H9 (cell line): ENCODE measurements at regions not wholly inside any gene's neighbourhood (a gene's known extent, or its start where the extent isn't known, plus 50 kb on each side); places are given as distances from the start of the nearest gene placed in this dataset.

Source experiments
- DNase-seq: peaks from one replicate; pipeline ENCODE4 v3.0.0-alpha.2; 2017
- H2AFZ ChIP-seq: one replicate; pipeline ENCODE4 v1.6.1; 2013; ENCODE audit warnings: mild to moderate bottlenecking, low read length, control low read depth, moderate library complexity
- H2AK5ac ChIP-seq: 2 replicates; pipeline ENCODE4 v1.6.1; 2013; ENCODE audit warnings: low read length, control low read depth, mixed read lengths; ENCODE audit not compliant: insufficient read length
- H2BK120ac ChIP-seq: one replicate; pipeline ENCODE4 v1.6.1; 2013; ENCODE audit warnings: low read depth, mild to moderate bottlenecking, low read length, control low read depth, inconsistent platforms; ENCODE audit not compliant: poor library complexity, severe bottlenecking
- H2BK12ac ChIP-seq: 2 replicates; pipeline ENCODE4 v1.6.1; 2013; ENCODE audit warnings: low read length, control low read depth, mixed read lengths, low read depth; ENCODE audit not compliant: insufficient read length
- H2BK15ac ChIP-seq: 2 replicates; pipeline ENCODE4 v1.6.1; 2013; ENCODE audit warnings: low read depth, low read length, control low read depth
- H2BK20ac ChIP-seq: one replicate; pipeline ENCODE4 v1.6.1; 2013; ENCODE audit warnings: low read depth, mild to moderate bottlenecking, low read length, control low read depth, inconsistent platforms; ENCODE audit not compliant: poor library complexity, severe bottlenecking
- H2BK5ac ChIP-seq: 2 replicates; pipeline ENCODE4 v1.6.1; 2013; ENCODE audit warnings: low read length, control low read depth, mixed read lengths; ENCODE audit not compliant: insufficient read length
- H3K14ac ChIP-seq: 2 replicates; pipeline ENCODE4 v1.6.1; 2013; ENCODE audit warnings: low read length, control low read depth; ENCODE audit not compliant: insufficient read depth
- H3K18ac ChIP-seq: 2 replicates; pipeline ENCODE4 v1.6.1; 2013; ENCODE audit warnings: low read depth, mild to moderate bottlenecking, mixed read lengths, low read length, control low read depth; ENCODE audit not compliant: insufficient read length
- H3K23ac ChIP-seq: 2 replicates; pipeline ENCODE4 v1.6.1; 2013; ENCODE audit warnings: low read length, control low read depth, mixed read lengths, low read depth; ENCODE audit not compliant: insufficient read length
- H3K23me2 ChIP-seq: 2 replicates; pipeline ENCODE4 v1.6.1; 2013; ENCODE audit warnings: low read depth, mild to moderate bottlenecking, mixed read lengths, low read length, control low read depth; ENCODE audit not compliant: insufficient read length, poor library complexity, severe bottlenecking
- H3K27ac ChIP-seq: 2 replicates; pipeline ENCODE4 v1.5.1; 2013; ENCODE audit warnings: low read length, control low read depth, mixed read lengths, low read depth; ENCODE audit not compliant: insufficient read length
- H3K27me3 ChIP-seq: 2 replicates; pipeline ENCODE4 v1.6.1; 2013; ENCODE audit warnings: low read length, control low read depth, inconsistent platforms; ENCODE audit not compliant: insufficient read depth
- H3K4ac ChIP-seq: 2 replicates; pipeline ENCODE4 v1.6.1; 2013; ENCODE audit warnings: low read depth, mild to moderate bottlenecking, control low read depth, inconsistent platforms, low read length, moderate library complexity
- H3K4me1 ChIP-seq: 2 replicates; pipeline ENCODE4 v1.6.1; 2013; ENCODE audit warnings: low read length, control low read depth, inconsistent platforms; ENCODE audit not compliant: insufficient read depth
- H3K4me2 ChIP-seq: 2 replicates; pipeline ENCODE4 v1.6.1; 2013; ENCODE audit warnings: low read length, control low read depth, mixed read lengths; ENCODE audit not compliant: insufficient read length, insufficient read depth
- H3K56ac ChIP-seq: 2 replicates; pipeline ENCODE4 v1.6.1; 2013; ENCODE audit warnings: low read depth, mild to moderate bottlenecking, mixed read lengths, low read length, control low read depth; ENCODE audit not compliant: insufficient read length
- H3K79me1 ChIP-seq: 2 replicates; pipeline ENCODE4 v1.6.1; 2013; ENCODE audit warnings: low read depth, mild to moderate bottlenecking, moderate library complexity, low read length, control low read depth, inconsistent platforms; ENCODE audit not compliant: insufficient read depth, poor library complexity, severe bottlenecking
- H3K79me2 ChIP-seq: 2 replicates; pipeline ENCODE4 v1.6.1; 2013; ENCODE audit warnings: low read length, control low read depth, inconsistent platforms; ENCODE audit not compliant: insufficient read depth
- H3K9ac ChIP-seq: 2 replicates; pipeline ENCODE4 v1.6.1; 2013; ENCODE audit warnings: low read length, control low read depth, mixed read lengths; ENCODE audit not compliant: insufficient read length; ENCODE audit errors: extremely low read depth
- H3K9me3 ChIP-seq: one replicate; pipeline ENCODE4 v1.6.1; 2013; ENCODE audit warnings: low read depth, low read length, inconsistent platforms; ENCODE audit not compliant: control insufficient read depth
- H3T11ph ChIP-seq: one replicate; pipeline ENCODE4 v1.6.1; 2013; ENCODE audit warnings: mild to moderate bottlenecking, low read length, control low read depth, inconsistent platforms
- H4K20me1 ChIP-seq: one replicate; pipeline ENCODE4 v1.6.1; 2013; ENCODE audit not compliant: control insufficient read depth, insufficient read length, insufficient read depth
- H4K5ac ChIP-seq: 2 replicates; pipeline ENCODE4 v1.6.1; 2013; ENCODE audit warnings: low read depth, mild to moderate bottlenecking, mixed read lengths, low read length, control low read depth; ENCODE audit not compliant: insufficient read length
- H4K8ac ChIP-seq: replicated peaks from 2 replicates; pipeline ENCODE4 v1.6.1; 2013; ENCODE audit warnings: low read length, control low read depth, mixed read lengths, low read depth; ENCODE audit not compliant: insufficient read length
- H4K91ac ChIP-seq: 2 replicates; pipeline ENCODE4 v1.6.1; 2013; ENCODE audit warnings: low read depth, mild to moderate bottlenecking, moderate library complexity, mixed read lengths, low read length, control low read depth; ENCODE audit not compliant: insufficient read length
- H3K27ac Mint-ChIP-seq, 3 experiments: 2 replicates in 2 of 3; 3 replicates in 1 of 3; pipeline ENCODE4 v1.8.0; 2020 to 2021; ENCODE audit warnings: mixed read lengths in 3 of 3, mild to moderate bottlenecking in 1 of 3, moderate library complexity in 1 of 3
- H3K27me3 Mint-ChIP-seq: 2 replicates; pipeline ENCODE4 v1.8.0; 2021; ENCODE audit warnings: low read depth, mild to moderate bottlenecking, moderate library complexity, mixed read lengths
- H3K36me3 Mint-ChIP-seq, 3 experiments: 2 replicates in 2 of 3; 3 replicates in 1 of 3; pipeline ENCODE4 v1.8.0; 2020 to 2021; ENCODE audit warnings: low read depth in 3 of 3, mixed read lengths in 3 of 3; ENCODE audit not compliant: insufficient read depth in 1 of 3
- H3K4me1 Mint-ChIP-seq, 2 experiments: 2 replicates each; pipeline ENCODE4 v1.8.0; 2020; ENCODE audit warnings: mixed read lengths in 2 of 2
- H3K4me3 Mint-ChIP-seq, 2 experiments: 2 replicates in 1 of 2; 3 replicates in 1 of 2; pipeline ENCODE4 v1.8.0; 2020 to 2021; ENCODE audit warnings: mild to moderate bottlenecking in 2 of 2, mixed read lengths in 2 of 2, moderate library complexity in 1 of 2
- H3K9me3 Mint-ChIP-seq, 2 experiments: 2 replicates in 1 of 2; 3 replicates in 1 of 2; pipeline ENCODE4 v1.8.0; 2020; ENCODE audit warnings: mild to moderate bottlenecking in 2 of 2, mixed read lengths in 2 of 2, moderate library complexity in 1 of 2
- WGBS: extraction: QIAGEN DNeasy Blood & Tissue Kit; methylation state at CpG from one replicate; pipeline ENCODE4 v1.1.7; 2013; ENCODE audit warnings: missing lambda C conversion rate, low lambda C conversion rate, mixed read lengths; ENCODE audit not compliant: insufficient read length; ENCODE audit errors: extremely low coverage; 5-methylcytosine and 5-hydroxymethylcytosine counted together
- TF ChIP-seq, protein P1 (sequence below): fragments of 200-600 bp; sonication (generic); conservative IDR thresholded peaks from 3 replicates; pipeline ENCODE4 v1.8.0; 2021; ENCODE audit warnings: antibody characterized with exemption, mild to moderate bottlenecking

- no peak overlapping the region for H3K4me3 Mint-ChIP-seq
- H2BK120ac ChIP-seq, result no peak overlapping the region
- no peak overlapping the region for H3K14ac ChIP-seq
- H2AK5ac ChIP-seq, result no peak overlapping the region
- DNase-seq, result no peak
- TF ChIP-seq, protein P1, sequence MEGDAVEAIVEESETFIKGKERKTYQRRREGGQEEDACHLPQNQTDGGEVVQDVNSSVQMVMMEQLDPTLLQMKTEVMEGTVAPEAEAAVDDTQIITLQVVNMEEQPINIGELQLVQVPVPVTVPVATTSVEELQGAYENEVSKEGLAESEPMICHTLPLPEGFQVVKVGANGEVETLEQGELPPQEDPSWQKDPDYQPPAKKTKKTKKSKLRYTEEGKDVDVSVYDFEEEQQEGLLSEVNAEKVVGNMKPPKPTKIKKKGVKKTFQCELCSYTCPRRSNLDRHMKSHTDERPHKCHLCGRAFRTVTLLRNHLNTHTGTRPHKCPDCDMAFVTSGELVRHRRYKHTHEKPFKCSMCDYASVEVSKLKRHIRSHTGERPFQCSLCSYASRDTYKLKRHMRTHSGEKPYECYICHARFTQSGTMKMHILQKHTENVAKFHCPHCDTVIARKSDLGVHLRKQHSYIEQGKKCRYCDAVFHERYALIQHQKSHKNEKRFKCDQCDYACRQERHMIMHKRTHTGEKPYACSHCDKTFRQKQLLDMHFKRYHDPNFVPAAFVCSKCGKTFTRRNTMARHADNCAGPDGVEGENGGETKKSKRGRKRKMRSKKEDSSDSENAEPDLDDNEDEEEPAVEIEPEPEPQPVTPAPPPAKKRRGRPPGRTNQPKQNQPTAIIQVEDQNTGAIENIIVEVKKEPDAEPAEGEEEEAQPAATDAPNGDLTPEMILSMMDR, result no peak
- no peaks in the 10 kb centered on the region for H3K79me2 ChIP-seq
- H3K9me3 Mint-ChIP-seq, result peaks cover 5 to 13% of the 10 kb centered on the region in 2 experiments
- no peak overlapping the region for H3K27ac ChIP-seq
- no peak overlapping the region for H3K56ac ChIP-seq
- H3K23ac ChIP-seq, result no peak overlapping the region
- no peaks in the 10 kb centered on the region for H3K4me1 ChIP-seq
- no peak overlapping the region for H3K9ac ChIP-seq
- H4K5ac ChIP-seq, result no peak overlapping the region
- no peak overlapping the region for H3K4ac ChIP-seq
- H3K18ac ChIP-seq, result no peak overlapping the region
- H3K4me2 ChIP-seq, result no peak overlapping the region
- H4K20me1 ChIP-seq, result no peaks in the 10 kb centered on the region
- no peak overlapping the region for H2BK12ac ChIP-seq
- no CpG with 5 or more reads among the region's 4 CpGs for WGBS
- H3T11ph ChIP-seq, result no peak overlapping the region
- peaks cover 4 to 6% of the 10 kb centered on the region in 2 experiments; a peak in 3 of 4 replicates for H3K4me1 Mint-ChIP-seq
- peaks cover 6 to 8% (median 7%) of the 10 kb centered on the region in 3 experiments; a peak in 4 of 7 replicates for H3K36me3 Mint-ChIP-seq
- no peaks in the 10 kb centered on the region for H3K79me1 ChIP-seq
- H2BK5ac ChIP-seq, result no peak overlapping the region
- no peak overlapping the region for H2BK20ac ChIP-seq
- H3K27me3 ChIP-seq, result no peaks in the 10 kb centered on the region
- H4K8ac ChIP-seq, result no peak overlapping the region
- no peak overlapping the region for H2BK15ac ChIP-seq
- no peak overlapping the region for H2AFZ ChIP-seq
- no peak overlapping the region for H3K27ac Mint-ChIP-seq
- no peaks in the 10 kb centered on the region; the same call in 1 of the 2 replicates for H3K27me3 Mint-ChIP-seq
- H3K9me3 ChIP-seq, result no peaks in the 10 kb centered on the region
- no peak overlapping the region for H4K91ac ChIP-seq
- H3K23me2 ChIP-seq, result no peaks in the 10 kb centered on the region
These were observed 68.3 kb upstream of the ACYP2 start for GRCh38 chr2:54047091-54047490.
